ENCODE measurements at regions not wholly inside any gene's neighbourhood (a gene's known extent, or its start where the extent isn't known, plus 50 kb on each side); places are given as distances from the start of the nearest gene placed in this dataset.

DNA sequence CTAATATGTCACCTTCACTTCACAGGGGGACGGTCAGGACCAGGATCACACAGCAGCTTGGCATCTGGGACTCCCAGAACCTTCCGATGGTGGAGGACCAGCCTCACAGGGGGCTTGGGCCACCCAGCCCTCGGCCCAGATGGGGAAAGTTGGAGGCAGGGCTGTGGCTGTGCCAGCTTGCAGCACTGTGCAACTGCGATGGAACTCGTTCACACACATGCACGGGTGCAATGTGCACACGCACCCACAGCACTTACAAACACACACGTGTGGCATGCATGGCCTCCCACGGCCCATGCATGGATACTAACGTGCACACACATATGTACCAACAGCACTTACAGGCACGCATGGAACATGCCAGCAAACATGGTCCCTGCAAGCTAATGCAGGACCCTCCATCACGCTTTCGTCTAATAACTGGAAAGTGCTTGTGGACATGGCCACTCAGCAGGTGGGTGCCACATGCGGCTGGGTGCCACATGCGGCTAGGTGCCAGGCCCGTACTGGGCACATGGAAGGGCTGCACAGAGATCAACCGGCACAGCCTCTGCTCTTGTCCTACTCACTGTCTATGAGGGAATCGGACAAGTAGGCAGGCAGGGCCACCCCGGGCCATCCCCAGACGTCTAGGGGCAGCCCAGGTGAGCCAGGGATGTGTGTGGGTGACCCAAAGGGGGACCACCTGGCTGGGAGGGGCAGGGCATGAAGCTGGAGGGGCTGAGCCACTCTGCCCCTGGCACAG lies 63.2 kb downstream of the ADRA2C start:
- CTCF ChIA-PET: interaction anchor here (1.0 kb wide), 1 partner anchor 33 kb away, joined by 3 read pairs; no protein-coding TSS in a partner anchor
- no peak overlapping the region for H3K27ac ChIP-seq (ENCODE audit: insufficient read depth in 1 of 2, low read depth in 1 of 2, low read length in 2 of 2, poor library complexity in 1 of 2, severe bottlenecking in 2 of 2)
- no peaks in the 10 kb centered on the region for H3K4me1 ChIP-seq (ENCODE audit: control extremely low read depth in 1 of 4, control insufficient read depth in 4 of 4, insufficient read depth in 4 of 4, low read length in 3 of 4)
- H3K36me3 ChIP-seq (ENCODE audit: control insufficient read depth in 4 of 4, insufficient read depth in 4 of 4, low read length in 3 of 4): no peaks in the 10 kb centered on the region
- DNase-seq: no peak
- 93% methylated on average over 14 of the region's 20 CpGs for WGBS (ENCODE audit: insufficient coverage)
- no peaks in the 10 kb centered on the region for H3K9me3 ChIP-seq (ENCODE audit: control extremely low read depth in 1 of 5, control insufficient read depth in 4 of 5, insufficient read depth in 2 of 5, low read depth in 1 of 5, low read length in 4 of 5)
- H3K4me3 ChIP-seq (ENCODE audit: control insufficient read depth in 1 of 7, extremely low read depth in 1 of 7, insufficient read depth in 4 of 7, low read depth in 2 of 7, low read length in 6 of 7): no peak overlapping the region
- H3K27me3 ChIP-seq (replicated peaks in 2 of 5; ENCODE audit: control insufficient read depth in 4 of 5, insufficient read depth in 5 of 5, low read length in 4 of 5): peaks cover 0 to 28% (median 3%) of the 10 kb centered on the region in 5 experiments
- POLR2A ChIA-PET: no interaction called here

DNA sequence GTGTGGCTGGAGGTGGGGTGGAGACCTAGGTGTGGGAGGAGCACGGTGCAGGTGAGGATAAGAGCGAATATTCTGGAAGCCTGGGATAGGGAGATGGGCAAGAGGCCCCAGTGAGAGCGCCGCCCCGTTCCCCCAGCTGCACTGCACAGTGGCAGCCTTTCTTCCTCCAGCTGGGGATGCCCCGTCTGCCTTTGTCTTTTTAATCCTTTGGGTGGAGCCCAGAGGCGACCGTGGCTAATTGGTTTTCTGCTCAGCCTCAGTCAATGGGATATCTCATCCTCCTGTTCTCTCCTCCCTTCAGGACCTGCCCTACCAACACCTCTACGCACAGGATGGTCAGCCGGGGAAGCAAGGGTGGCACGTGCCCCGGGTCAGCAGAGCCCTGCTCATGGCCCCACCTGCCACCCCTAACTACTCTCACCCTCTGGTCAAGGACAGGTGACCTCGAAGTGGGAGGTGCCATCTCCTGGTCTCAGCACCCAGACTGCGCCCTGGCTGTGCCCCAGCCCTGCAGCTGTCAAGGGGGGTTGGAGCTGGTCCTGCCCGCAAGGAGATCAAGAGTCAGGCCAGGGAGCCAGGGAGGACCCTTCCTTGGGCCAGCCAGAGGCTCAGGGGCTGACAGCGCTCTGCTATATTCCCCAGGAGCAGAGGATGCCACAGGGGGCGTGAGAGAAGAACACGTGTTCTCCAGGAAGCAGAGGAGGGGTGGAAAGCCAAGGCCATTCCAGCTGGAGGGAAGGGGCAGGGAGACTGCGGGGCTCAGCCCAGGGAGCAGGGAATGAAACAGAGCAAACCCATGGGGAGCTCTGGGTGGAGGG lies 64.0 kb downstream of the ADRA2C start:
- Histone ChIP-seq H3K9me3 (ENCODE audit: control extremely low read depth in 1 of 5, control insufficient read depth in 4 of 5, insufficient read depth in 2 of 5, low read depth in 1 of 5, low read length in 4 of 5) (no peaks in the 10 kb centered on the region), H3K4me1 (ENCODE audit: control extremely low read depth in 1 of 4, control insufficient read depth in 4 of 4, insufficient read depth in 4 of 4, low read length in 3 of 4) (no peaks in the 10 kb centered on the region)
- DNase-seq: no peak

DNA sequence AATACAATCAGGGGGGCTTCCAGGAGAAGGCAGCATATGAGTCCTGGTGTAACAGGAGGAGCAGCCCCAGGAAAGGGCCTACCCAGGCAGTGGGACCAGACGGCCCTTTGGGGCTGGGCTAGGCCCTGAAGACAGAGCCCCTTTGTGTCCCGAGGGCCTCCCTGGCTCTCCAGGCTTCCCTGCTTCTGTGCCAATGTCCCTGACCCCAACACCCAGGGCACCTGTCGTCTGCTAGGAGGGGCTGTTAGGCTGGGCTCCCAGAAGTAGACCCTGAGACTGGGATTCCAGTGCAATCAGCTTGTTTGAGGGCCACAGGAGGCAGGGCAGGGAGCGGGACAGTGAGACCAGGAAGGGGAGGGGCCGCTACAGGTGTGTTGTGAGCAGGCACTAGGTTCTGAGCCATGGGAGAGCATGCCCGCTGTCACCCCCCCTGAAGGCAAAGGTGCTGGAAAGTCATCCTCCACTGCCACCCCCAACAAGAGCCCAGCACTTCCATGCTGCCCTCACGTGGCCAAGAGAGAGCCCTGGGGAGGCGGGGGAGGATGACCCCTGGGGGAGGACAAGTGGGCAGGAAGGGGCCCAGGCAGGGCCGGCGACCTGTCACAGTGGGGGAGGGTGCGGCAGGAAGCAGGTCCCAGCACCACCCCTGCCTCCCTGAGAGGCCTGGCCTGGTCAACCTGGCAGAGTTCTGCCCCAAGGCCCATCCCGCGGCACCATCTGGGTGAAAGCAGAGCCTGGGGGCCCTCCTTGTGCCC lies 64.8 kb downstream of the ADRA2C start:
- Histone ChIP-seq H3K36me3 (ENCODE audit: control insufficient read depth in 4 of 4, insufficient read depth in 4 of 4, low read length in 3 of 4) (no peaks in the 10 kb centered on the region), H3K27ac (ENCODE audit: insufficient read depth in 1 of 2, low read depth in 1 of 2, low read length in 2 of 2, poor library complexity in 1 of 2, severe bottlenecking in 2 of 2) (no peak overlapping the region), H3K9me3 (ENCODE audit: control extremely low read depth in 1 of 5, control insufficient read depth in 4 of 5, insufficient read depth in 2 of 5, low read depth in 1 of 5, low read length in 4 of 5) (no peaks in the 10 kb centered on the region), H3K4me3 (ENCODE audit: control insufficient read depth in 1 of 7, extremely low read depth in 1 of 7, insufficient read depth in 4 of 7, low read depth in 2 of 7, low read length in 6 of 7) (no peak overlapping the region), H3K27me3 (replicated peaks in 2 of 5; ENCODE audit: control insufficient read depth in 4 of 5, insufficient read depth in 5 of 5, low read length in 4 of 5) (peaks cover 0 to 37% (median 7%) of the 10 kb centered on the region in 5 experiments), H3K4me1 (ENCODE audit: control extremely low read depth in 1 of 4, control insufficient read depth in 4 of 4, insufficient read depth in 4 of 4, low read length in 3 of 4) (no peaks in the 10 kb centered on the region)
- DNase-seq: no peak
- WGBS (ENCODE audit: insufficient coverage): 67% methylated on average over 11 of the region's 13 CpGs
- POLR2A ChIA-PET: no interaction called here
- CTCF ChIA-PET: no interaction called here

More for the DNA sequence above, 64.0 kb downstream of the ADRA2C start:
- POLR2A ChIA-PET: no interaction called here
- H3K27ac ChIP-seq (ENCODE audit: insufficient read depth in 1 of 2, low read depth in 1 of 2, low read length in 2 of 2, poor library complexity in 1 of 2, severe bottlenecking in 2 of 2): no peak overlapping the region
- H3K4me3 ChIP-seq (ENCODE audit: control insufficient read depth in 1 of 7, extremely low read depth in 1 of 7, insufficient read depth in 4 of 7, low read depth in 2 of 7, low read length in 6 of 7): no peak overlapping the region
- CTCF ChIA-PET: interaction anchor here (1.0 kb wide), 1 partner anchor 33 kb away, joined by 3 read pairs; no protein-coding TSS in a partner anchor
- peaks cover 0 to 29% (median 5%) of the 10 kb centered on the region in 5 experiments for H3K27me3 ChIP-seq (replicated peaks in 2 of 5; ENCODE audit: control insufficient read depth in 4 of 5, insufficient read depth in 5 of 5, low read length in 4 of 5)
- WGBS (ENCODE audit: insufficient coverage): 73% methylated on average over 15 of the region's 19 CpGs
- no peaks in the 10 kb centered on the region for H3K36me3 ChIP-seq (ENCODE audit: control insufficient read depth in 4 of 4, insufficient read depth in 4 of 4, low read length in 3 of 4)

DNA sequence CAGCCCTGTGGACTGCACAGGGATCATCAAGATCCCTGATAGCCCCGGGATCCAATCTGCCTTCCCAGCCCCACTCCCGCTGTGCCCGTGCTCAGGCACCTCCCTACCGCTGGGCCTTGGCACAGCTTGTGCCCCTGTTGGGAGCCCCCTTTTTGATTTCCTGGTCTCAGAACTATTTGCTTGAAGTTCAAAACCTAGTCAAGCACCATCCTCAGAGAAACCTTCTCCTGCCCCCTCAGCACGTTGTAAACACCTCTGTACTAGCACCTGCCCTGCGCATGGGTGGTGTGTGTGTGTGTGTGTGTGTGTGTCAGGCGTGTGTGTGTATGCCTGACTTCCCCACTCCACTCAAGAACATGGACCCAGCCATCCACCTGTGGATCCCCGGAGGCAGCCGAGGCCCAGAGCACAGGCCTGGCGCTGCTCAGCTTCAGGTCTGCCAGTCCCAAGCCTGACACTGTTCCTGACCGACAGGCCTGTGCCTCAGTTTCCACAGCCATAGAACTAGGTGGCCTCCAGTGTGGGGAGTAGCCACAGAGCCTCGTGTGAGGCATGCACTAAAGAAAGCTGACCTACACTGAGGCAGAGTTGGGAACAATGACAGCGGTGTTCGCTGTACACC lies 65.5 kb downstream of the ADRA2C start:
- H3K4me3 ChIP-seq (ENCODE audit: control insufficient read depth in 1 of 7, extremely low read depth in 1 of 7, insufficient read depth in 4 of 7, low read depth in 2 of 7, low read length in 6 of 7): no peak overlapping the region
- H3K27ac ChIP-seq (ENCODE audit: insufficient read depth in 1 of 2, low read depth in 1 of 2, low read length in 2 of 2, poor library complexity in 1 of 2, severe bottlenecking in 2 of 2): no peak overlapping the region
- WGBS (ENCODE audit: insufficient coverage): 89% methylated on average over 9 of the region's 14 CpGs
- no peaks in the 10 kb centered on the region for H3K9me3 ChIP-seq (ENCODE audit: control extremely low read depth in 1 of 5, control insufficient read depth in 4 of 5, insufficient read depth in 2 of 5, low read depth in 1 of 5, low read length in 4 of 5)
- no peak for DNase-seq
- ChIA-PET POLR2A (no interaction called here), CTCF (no interaction called here)
- H3K36me3 ChIP-seq (ENCODE audit: control insufficient read depth in 4 of 4, insufficient read depth in 4 of 4, low read length in 3 of 4): no peaks in the 10 kb centered on the region
- no peaks in the 10 kb centered on the region for H3K4me1 ChIP-seq (ENCODE audit: control extremely low read depth in 1 of 4, control insufficient read depth in 4 of 4, insufficient read depth in 4 of 4, low read length in 3 of 4)
- H3K27me3 ChIP-seq (replicated peaks in 2 of 5; ENCODE audit: control insufficient read depth in 4 of 5, insufficient read depth in 5 of 5, low read length in 4 of 5): peaks cover 0 to 42% (median 8%) of the 10 kb centered on the region in 5 experiments

DNA sequence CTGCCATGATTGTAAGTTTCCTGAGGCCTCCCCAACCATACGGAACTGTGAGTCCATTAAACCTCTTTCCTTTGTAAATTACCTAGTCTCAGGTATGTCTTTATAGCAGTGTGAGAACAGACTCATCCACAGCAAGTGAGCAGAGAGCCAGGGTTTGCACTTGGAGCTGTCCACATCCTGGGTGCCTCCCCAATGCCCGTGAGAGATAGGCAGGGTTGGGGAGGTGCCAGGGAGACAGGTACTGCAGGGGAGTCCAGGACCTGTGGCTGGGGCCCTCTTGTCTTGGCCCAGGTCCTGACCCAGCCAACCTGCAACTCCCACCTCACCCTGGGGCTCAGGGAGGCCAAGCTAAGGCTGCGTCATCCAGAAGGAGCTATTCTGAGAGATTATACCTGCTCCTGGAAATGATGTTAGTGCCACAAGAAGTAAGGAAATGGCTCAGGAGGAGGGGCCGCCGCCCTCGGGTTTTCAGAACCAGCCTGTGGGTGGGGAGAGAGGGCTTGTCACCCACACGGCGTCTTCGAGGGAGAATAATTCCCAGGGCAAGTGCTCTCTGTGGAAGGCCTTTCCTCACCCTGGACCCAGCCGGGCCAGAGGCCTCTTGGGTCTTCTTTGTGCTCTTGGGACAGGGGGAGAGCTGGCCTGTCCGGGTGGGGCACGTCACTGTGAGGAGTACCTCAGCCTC lies 66.5 kb downstream of the ADRA2C start:
- ChIA-PET CTCF (no interaction called here), POLR2A (no interaction called here)
- Histone ChIP-seq H3K4me1 (ENCODE audit: control extremely low read depth in 1 of 4, control insufficient read depth in 4 of 4, insufficient read depth in 4 of 4, low read length in 3 of 4) (no peaks in the 10 kb centered on the region), H3K4me3 (ENCODE audit: control insufficient read depth in 1 of 7, extremely low read depth in 1 of 7, insufficient read depth in 4 of 7, low read depth in 2 of 7, low read length in 6 of 7) (no peak overlapping the region), H3K27me3 (replicated peaks in 2 of 5; ENCODE audit: control insufficient read depth in 4 of 5, insufficient read depth in 5 of 5, low read length in 4 of 5) (peaks cover 0 to 49% (median 8%) of the 10 kb centered on the region in 5 experiments), H3K9me3 (ENCODE audit: control extremely low read depth in 1 of 5, control insufficient read depth in 4 of 5, insufficient read depth in 2 of 5, low read depth in 1 of 5, low read length in 4 of 5) (peaks cover 0 to under 1% (median 0%) of the 10 kb centered on the region in 5 experiments), H3K27ac (ENCODE audit: insufficient read depth in 1 of 2, low read depth in 1 of 2, low read length in 2 of 2, poor library complexity in 1 of 2, severe bottlenecking in 2 of 2) (no peak overlapping the region), H3K36me3 (ENCODE audit: control insufficient read depth in 4 of 4, insufficient read depth in 4 of 4, low read length in 3 of 4) (no peaks in the 10 kb centered on the region)
- DNase-seq: no peak
- 87% methylated on average over 12 of the region's 12 CpGs for WGBS (ENCODE audit: insufficient coverage)

DNA sequence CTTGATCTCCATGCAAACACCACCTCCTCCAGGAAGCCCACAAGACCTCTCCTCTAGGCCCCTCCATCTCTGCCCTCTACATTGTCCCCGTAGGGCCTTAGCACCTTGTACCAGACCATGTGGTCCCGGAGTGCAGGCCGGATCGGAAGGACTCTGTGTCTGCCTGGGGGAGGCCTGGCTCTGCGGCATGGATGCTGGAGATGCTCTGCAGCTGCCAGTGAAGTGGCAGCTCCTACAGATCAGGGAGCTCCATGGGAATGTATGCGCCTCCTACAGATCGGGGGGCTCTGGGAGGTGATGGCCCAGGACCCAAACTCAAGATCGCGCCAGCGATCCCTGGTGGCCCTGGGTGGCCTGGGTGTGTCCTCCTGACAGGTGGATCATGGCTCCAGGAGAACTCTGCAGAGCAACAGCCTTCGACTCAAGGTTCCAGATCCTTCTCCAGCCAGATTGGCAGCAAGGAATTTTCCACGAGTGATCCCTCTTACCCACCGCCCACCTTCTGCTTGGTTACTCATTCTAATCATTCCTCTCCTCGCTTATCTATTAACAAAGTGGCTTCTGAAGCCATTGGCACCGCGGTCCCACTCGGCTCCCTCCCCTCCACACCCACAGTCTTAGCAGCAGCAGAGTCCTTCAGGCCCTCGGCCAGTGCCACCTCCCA lies 67.3 kb downstream of the ADRA2C start:
- no peaks in the 10 kb centered on the region for H3K4me1 ChIP-seq (ENCODE audit: control extremely low read depth in 1 of 4, control insufficient read depth in 4 of 4, insufficient read depth in 4 of 4, low read length in 3 of 4)
- 94% methylated on average over 16 of the region's 18 CpGs for WGBS (ENCODE audit: insufficient coverage)
- ChIA-PET POLR2A (no interaction called here), CTCF (no interaction called here)
- H3K27me3 ChIP-seq (replicated peaks in 2 of 5; ENCODE audit: control insufficient read depth in 4 of 5, insufficient read depth in 5 of 5, low read length in 4 of 5): peaks cover 0 to 53% (median 8%) of the 10 kb centered on the region in 5 experiments
- no peak for DNase-seq
- H3K4me3 ChIP-seq (ENCODE audit: control insufficient read depth in 1 of 7, extremely low read depth in 1 of 7, insufficient read depth in 4 of 7, low read depth in 2 of 7, low read length in 6 of 7): no peak overlapping the region
- H3K27ac ChIP-seq (ENCODE audit: insufficient read depth in 1 of 2, low read depth in 1 of 2, low read length in 2 of 2, poor library complexity in 1 of 2, severe bottlenecking in 2 of 2): no peak overlapping the region
- H3K9me3 ChIP-seq (ENCODE audit: control extremely low read depth in 1 of 5, control insufficient read depth in 4 of 5, insufficient read depth in 2 of 5, low read depth in 1 of 5, low read length in 4 of 5): peaks cover 0 to 3% (median 0%) of the 10 kb centered on the region in 5 experiments
- H3K36me3 ChIP-seq (ENCODE audit: control insufficient read depth in 4 of 4, insufficient read depth in 4 of 4, low read length in 3 of 4): no peaks in the 10 kb centered on the region
